H9 (cell line): ENCODE measurements at regions not wholly inside any gene's neighbourhood (a gene's known extent, or its start where the extent isn't known, plus 50 kb on each side); places are given as distances from the start of the nearest gene placed in this dataset.

Source experiments
- DNase-seq: peaks from one replicate; pipeline ENCODE4 v3.0.0-alpha.2; 2017
- H2AFZ ChIP-seq: one replicate; pipeline ENCODE4 v1.6.1; 2013; ENCODE audit warnings: mild to moderate bottlenecking, low read length, control low read depth, moderate library complexity
- H2AK5ac ChIP-seq: 2 replicates; pipeline ENCODE4 v1.6.1; 2013; ENCODE audit warnings: low read length, control low read depth, mixed read lengths; ENCODE audit not compliant: insufficient read length
- H2BK120ac ChIP-seq: one replicate; pipeline ENCODE4 v1.6.1; 2013; ENCODE audit warnings: low read depth, mild to moderate bottlenecking, low read length, control low read depth, inconsistent platforms; ENCODE audit not compliant: poor library complexity, severe bottlenecking
- H2BK12ac ChIP-seq: 2 replicates; pipeline ENCODE4 v1.6.1; 2013; ENCODE audit warnings: low read length, control low read depth, mixed read lengths, low read depth; ENCODE audit not compliant: insufficient read length
- H2BK15ac ChIP-seq: 2 replicates; pipeline ENCODE4 v1.6.1; 2013; ENCODE audit warnings: low read depth, low read length, control low read depth
- H2BK20ac ChIP-seq: one replicate; pipeline ENCODE4 v1.6.1; 2013; ENCODE audit warnings: low read depth, mild to moderate bottlenecking, low read length, control low read depth, inconsistent platforms; ENCODE audit not compliant: poor library complexity, severe bottlenecking
- H2BK5ac ChIP-seq: 2 replicates; pipeline ENCODE4 v1.6.1; 2013; ENCODE audit warnings: low read length, control low read depth, mixed read lengths; ENCODE audit not compliant: insufficient read length
- H3K14ac ChIP-seq: 2 replicates; pipeline ENCODE4 v1.6.1; 2013; ENCODE audit warnings: low read length, control low read depth; ENCODE audit not compliant: insufficient read depth
- H3K18ac ChIP-seq: 2 replicates; pipeline ENCODE4 v1.6.1; 2013; ENCODE audit warnings: low read depth, mild to moderate bottlenecking, mixed read lengths, low read length, control low read depth; ENCODE audit not compliant: insufficient read length
- H3K23ac ChIP-seq: 2 replicates; pipeline ENCODE4 v1.6.1; 2013; ENCODE audit warnings: low read length, control low read depth, mixed read lengths, low read depth; ENCODE audit not compliant: insufficient read length
- H3K23me2 ChIP-seq: 2 replicates; pipeline ENCODE4 v1.6.1; 2013; ENCODE audit warnings: low read depth, mild to moderate bottlenecking, mixed read lengths, low read length, control low read depth; ENCODE audit not compliant: insufficient read length, poor library complexity, severe bottlenecking
- H3K27ac ChIP-seq: 2 replicates; pipeline ENCODE4 v1.5.1; 2013; ENCODE audit warnings: low read length, control low read depth, mixed read lengths, low read depth; ENCODE audit not compliant: insufficient read length
- H3K27me3 ChIP-seq: 2 replicates; pipeline ENCODE4 v1.6.1; 2013; ENCODE audit warnings: low read length, control low read depth, inconsistent platforms; ENCODE audit not compliant: insufficient read depth
- H3K4ac ChIP-seq: 2 replicates; pipeline ENCODE4 v1.6.1; 2013; ENCODE audit warnings: low read depth, mild to moderate bottlenecking, control low read depth, inconsistent platforms, low read length, moderate library complexity
- H3K4me1 ChIP-seq: 2 replicates; pipeline ENCODE4 v1.6.1; 2013; ENCODE audit warnings: low read length, control low read depth, inconsistent platforms; ENCODE audit not compliant: insufficient read depth
- H3K4me2 ChIP-seq: 2 replicates; pipeline ENCODE4 v1.6.1; 2013; ENCODE audit warnings: low read length, control low read depth, mixed read lengths; ENCODE audit not compliant: insufficient read length, insufficient read depth
- H3K56ac ChIP-seq: 2 replicates; pipeline ENCODE4 v1.6.1; 2013; ENCODE audit warnings: low read depth, mild to moderate bottlenecking, mixed read lengths, low read length, control low read depth; ENCODE audit not compliant: insufficient read length
- H3K79me1 ChIP-seq: 2 replicates; pipeline ENCODE4 v1.6.1; 2013; ENCODE audit warnings: low read depth, mild to moderate bottlenecking, moderate library complexity, low read length, control low read depth, inconsistent platforms; ENCODE audit not compliant: insufficient read depth, poor library complexity, severe bottlenecking
- H3K79me2 ChIP-seq: 2 replicates; pipeline ENCODE4 v1.6.1; 2013; ENCODE audit warnings: low read length, control low read depth, inconsistent platforms; ENCODE audit not compliant: insufficient read depth
- H3K9ac ChIP-seq: 2 replicates; pipeline ENCODE4 v1.6.1; 2013; ENCODE audit warnings: low read length, control low read depth, mixed read lengths; ENCODE audit not compliant: insufficient read length; ENCODE audit errors: extremely low read depth
- H3K9me3 ChIP-seq: one replicate; pipeline ENCODE4 v1.6.1; 2013; ENCODE audit warnings: low read depth, low read length, inconsistent platforms; ENCODE audit not compliant: control insufficient read depth
- H3T11ph ChIP-seq: one replicate; pipeline ENCODE4 v1.6.1; 2013; ENCODE audit warnings: mild to moderate bottlenecking, low read length, control low read depth, inconsistent platforms
- H4K20me1 ChIP-seq: one replicate; pipeline ENCODE4 v1.6.1; 2013; ENCODE audit not compliant: control insufficient read depth, insufficient read length, insufficient read depth
- H4K5ac ChIP-seq: 2 replicates; pipeline ENCODE4 v1.6.1; 2013; ENCODE audit warnings: low read depth, mild to moderate bottlenecking, mixed read lengths, low read length, control low read depth; ENCODE audit not compliant: insufficient read length
- H4K8ac ChIP-seq: replicated peaks from 2 replicates; pipeline ENCODE4 v1.6.1; 2013; ENCODE audit warnings: low read length, control low read depth, mixed read lengths, low read depth; ENCODE audit not compliant: insufficient read length
- H4K91ac ChIP-seq: 2 replicates; pipeline ENCODE4 v1.6.1; 2013; ENCODE audit warnings: low read depth, mild to moderate bottlenecking, moderate library complexity, mixed read lengths, low read length, control low read depth; ENCODE audit not compliant: insufficient read length
- H3K27ac Mint-ChIP-seq, 3 experiments: 2 replicates in 2 of 3; 3 replicates in 1 of 3; pipeline ENCODE4 v1.8.0; 2020 to 2021; ENCODE audit warnings: mixed read lengths in 3 of 3, mild to moderate bottlenecking in 1 of 3, moderate library complexity in 1 of 3
- H3K27me3 Mint-ChIP-seq: 2 replicates; pipeline ENCODE4 v1.8.0; 2021; ENCODE audit warnings: low read depth, mild to moderate bottlenecking, moderate library complexity, mixed read lengths
- H3K36me3 Mint-ChIP-seq, 3 experiments: 2 replicates in 2 of 3; 3 replicates in 1 of 3; pipeline ENCODE4 v1.8.0; 2020 to 2021; ENCODE audit warnings: low read depth in 3 of 3, mixed read lengths in 3 of 3; ENCODE audit not compliant: insufficient read depth in 1 of 3
- H3K4me1 Mint-ChIP-seq, 2 experiments: 2 replicates each; pipeline ENCODE4 v1.8.0; 2020; ENCODE audit warnings: mixed read lengths in 2 of 2
- H3K4me3 Mint-ChIP-seq, 2 experiments: 2 replicates in 1 of 2; 3 replicates in 1 of 2; pipeline ENCODE4 v1.8.0; 2020 to 2021; ENCODE audit warnings: mild to moderate bottlenecking in 2 of 2, mixed read lengths in 2 of 2, moderate library complexity in 1 of 2
- H3K9me3 Mint-ChIP-seq, 2 experiments: 2 replicates in 1 of 2; 3 replicates in 1 of 2; pipeline ENCODE4 v1.8.0; 2020; ENCODE audit warnings: mild to moderate bottlenecking in 2 of 2, mixed read lengths in 2 of 2, moderate library complexity in 1 of 2
- CTCF ChIP-seq: fragments of 200-600 bp; sonication (generic); conservative IDR thresholded peaks from 3 replicates; pipeline ENCODE4 v1.8.0; 2021; ENCODE audit warnings: antibody characterized with exemption, mild to moderate bottlenecking
- WGBS: extraction: QIAGEN DNeasy Blood & Tissue Kit; methylation state at CpG from one replicate; pipeline ENCODE4 v1.1.7; 2013; ENCODE audit warnings: missing lambda C conversion rate, low lambda C conversion rate, mixed read lengths; ENCODE audit not compliant: insufficient read length; ENCODE audit errors: extremely low coverage; 5-methylcytosine and 5-hydroxymethylcytosine counted together

GRCh38 chr3:173217127-173217526 is 76.1 kb upstream of the SPATA16 start:
- no peak overlapping the region for H2BK20ac ChIP-seq
- no peak overlapping the region for H2BK120ac ChIP-seq
- H3K27me3 Mint-ChIP-seq: no peaks in the 10 kb centered on the region
- no peak for DNase-seq
- no peaks in the 10 kb centered on the region for H3K79me2 ChIP-seq
- H2BK12ac ChIP-seq: no peak overlapping the region
- H3K9ac ChIP-seq: no peak overlapping the region
- no peak overlapping the region for H3K4me3 Mint-ChIP-seq
- no peak overlapping the region for H3K56ac ChIP-seq
- peaks cover 2 to 10% of the 10 kb centered on the region in 2 experiments for H3K4me1 Mint-ChIP-seq
- no peak overlapping the region for H3K4ac ChIP-seq
- no peak overlapping the region for H3K18ac ChIP-seq
- H3K9me3 ChIP-seq: no peaks in the 10 kb centered on the region
- no peak overlapping the region for H3T11ph ChIP-seq
- no peak overlapping the region for H4K91ac ChIP-seq
- H4K20me1 ChIP-seq: no peaks in the 10 kb centered on the region
- H3K79me1 ChIP-seq: no peaks in the 10 kb centered on the region
- H3K14ac ChIP-seq: no peak overlapping the region
- H3K27me3 ChIP-seq: no peaks in the 10 kb centered on the region
- no CpG with 5 or more reads among the region's 3 CpGs for WGBS
- H3K9me3 Mint-ChIP-seq: peaks cover 14 to 16% of the 10 kb centered on the region in 2 experiments
- H2AFZ ChIP-seq: no peak overlapping the region
- no peak for TF ChIP-seq CTCF
- no peak overlapping the region for H2BK15ac ChIP-seq
- no peak overlapping the region for H4K5ac ChIP-seq
- H3K23me2 ChIP-seq: no peaks in the 10 kb centered on the region
- H3K23ac ChIP-seq: no peak overlapping the region
- H3K36me3 Mint-ChIP-seq: peaks cover 0 to 17% (median 3%) of the 10 kb centered on the region in 3 experiments
- no peak overlapping the region for H3K27ac Mint-ChIP-seq
- no peak overlapping the region for H3K4me2 ChIP-seq
- H4K8ac ChIP-seq: no peak overlapping the region
- H3K27ac ChIP-seq: no peak overlapping the region
- H2BK5ac ChIP-seq: no peak overlapping the region
- H2AK5ac ChIP-seq: no peak overlapping the region
- no peaks in the 10 kb centered on the region; the same call in 1 of the 2 replicates for H3K4me1 ChIP-seq
